BE2C (cell line): ENCODE measurements at regions not wholly inside any gene's neighbourhood (a gene's known extent, or its start where the extent isn't known, plus 50 kb on each side); places are given as distances from the start of the nearest gene placed in this dataset.

ENCODE experiments used
- DNase-seq: peaks from one replicate; pipeline ENCODE4 v3.0.0-alpha.2; 2020
- H3K27me3 ChIP-seq: fragments of 250-450 bp; sonication (Bioruptor Pico); 2 replicates; pipeline ENCODE4 v1.5.1; 2020; ENCODE audit warnings: mild to moderate bottlenecking
- H3K36me3 ChIP-seq: fragments of 250-450 bp; sonication (Bioruptor Pico); 2 replicates; pipeline ENCODE4 v1.5.1; 2020; ENCODE audit warnings: mild to moderate bottlenecking
- H3K4me1 ChIP-seq: fragments of 250-450 bp; sonication (Bioruptor Pico); 2 replicates; pipeline ENCODE4 v1.5.1; 2020
- H3K4me3 ChIP-seq: 2 replicates; pipeline ENCODE4 v1.5.1; 2011; ENCODE audit warnings: low read depth, low read length
- H3K9me3 ChIP-seq: fragments of 250-450 bp; sonication (Bioruptor Pico); 2 replicates; pipeline ENCODE4 v1.5.1; 2020
- CTCF ChIP-seq: IDR thresholded peaks from 2 replicates; pipeline ENCODE4 v1.5.1; 2012; ENCODE audit warnings: mild to moderate bottlenecking, low read depth, low read length

- H3K27me3 ChIP-seq: no peaks in the 10 kb centered on the region
- no peaks in the 10 kb centered on the region for H3K4me1 ChIP-seq
- H3K4me3 ChIP-seq: no peak overlapping the region
- H3K9me3 ChIP-seq: no peaks in the 10 kb centered on the region
- TF ChIP-seq CTCF: no peak
- no peaks in the 10 kb centered on the region for H3K36me3 ChIP-seq
- no peak for DNase-seq
Observed at GRCh38 chr11:115860246-115860645, 356.0 kb upstream of the CADM1 start.

- no peak for DNase-seq
Observed at GRCh38 chr11:115848611-115849010, 344.4 kb upstream of the CADM1 start.

DNA sequence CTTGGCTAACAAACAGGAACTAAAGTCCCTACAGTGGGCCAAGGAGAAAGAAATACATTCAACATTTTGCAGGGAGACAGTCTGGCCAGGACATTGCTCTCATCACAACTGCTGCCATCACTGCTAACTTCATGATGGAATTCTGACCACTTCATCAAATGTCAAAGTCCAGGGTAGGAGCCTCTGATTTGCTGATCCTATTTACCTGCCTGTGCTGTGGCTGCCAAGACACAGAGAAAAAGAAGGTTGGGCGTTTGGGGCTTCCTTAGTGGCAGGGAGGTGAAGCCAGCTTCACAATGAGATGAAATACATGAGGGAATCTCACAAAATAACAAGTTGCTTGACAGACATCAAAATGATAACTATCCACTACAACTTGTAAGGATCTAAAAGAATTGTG lies 343.9 kb upstream of the CADM1 start:
- no peaks in the 10 kb centered on the region for H3K36me3 ChIP-seq
- no peak for TF ChIP-seq CTCF
- no peak for DNase-seq
- no peaks in the 10 kb centered on the region for H3K9me3 ChIP-seq
- peaks cover 15% of the 10 kb centered on the region for H3K4me1 ChIP-seq
- H3K27me3 ChIP-seq: no peaks in the 10 kb centered on the region
- no peak overlapping the region for H3K4me3 ChIP-seq

More at GRCh38 chr11:115848611-115849010, 344.4 kb upstream of the CADM1 start:
- no peaks in the 10 kb centered on the region for H3K9me3 ChIP-seq
- H3K36me3 ChIP-seq: no peaks in the 10 kb centered on the region
- H3K4me1 ChIP-seq: peaks cover 15% of the 10 kb centered on the region
- no peaks in the 10 kb centered on the region for H3K27me3 ChIP-seq
- no peak for TF ChIP-seq CTCF
- H3K4me3 ChIP-seq: no peak overlapping the region

- Histone ChIP-seq H3K27me3 (no peaks in the 10 kb centered on the region), H3K4me1 (peaks cover 15% of the 10 kb centered on the region), H3K9me3 (no peaks in the 10 kb centered on the region), H3K4me3 (no peak overlapping the region), H3K36me3 (no peaks in the 10 kb centered on the region)
- no peak for TF ChIP-seq CTCF
- no peak for DNase-seq
Observed at GRCh38 chr11:115845872-115846271, 341.7 kb upstream of the CADM1 start.

DNA sequence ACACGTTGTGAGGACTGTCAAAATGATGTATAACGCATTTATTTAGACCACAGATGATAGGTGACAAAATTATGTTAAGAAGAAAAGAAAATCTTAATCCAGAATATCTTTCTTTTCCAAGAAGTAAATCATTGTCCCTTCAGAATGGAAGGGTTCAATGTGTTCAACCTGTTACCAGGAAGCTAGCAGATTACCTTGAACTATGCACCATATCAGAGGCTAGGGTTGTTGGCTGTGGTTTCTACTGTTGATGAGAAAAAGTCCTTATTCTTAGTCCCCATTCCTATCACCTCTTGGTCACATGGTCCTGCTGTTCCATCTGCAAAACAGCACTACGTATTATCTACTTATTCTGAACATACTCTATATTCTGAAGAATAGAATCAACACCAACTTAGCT lies 339.5 kb upstream of the CADM1 start:
- no peak for TF ChIP-seq CTCF
- H3K4me1 ChIP-seq: peaks cover 10% of the 10 kb centered on the region
- no peak for DNase-seq
- no peaks in the 10 kb centered on the region for H3K36me3 ChIP-seq
- H3K9me3 ChIP-seq: no peaks in the 10 kb centered on the region
- no peaks in the 10 kb centered on the region for H3K27me3 ChIP-seq
- H3K4me3 ChIP-seq: no peak overlapping the region

- no peaks in the 10 kb centered on the region for H3K36me3 ChIP-seq
- H3K9me3 ChIP-seq: no peaks in the 10 kb centered on the region
- H3K27me3 ChIP-seq: no peaks in the 10 kb centered on the region
- DNase-seq: no peak
- no peak overlapping the region for H3K4me3 ChIP-seq
- peaks cover 5% of the 10 kb centered on the region for H3K4me1 ChIP-seq
- no peak for TF ChIP-seq CTCF
Observed at GRCh38 chr11:115843111-115843510, 338.9 kb upstream of the CADM1 start.
